Esophagus (tissue), 2 donors: ENCODE measurements at regions not wholly inside any gene's neighbourhood (a gene's known extent, or its start where the extent isn't known, plus 50 kb on each side); places are given as distances from the start of the nearest gene placed in this dataset.

Experiments
- H3K27ac ChIP-seq, 2 donors: one replicate each; pipeline ENCODE4 v1.5.1; 2013; ENCODE audit warnings: low read depth in 2 of 2, mild to moderate bottlenecking in 2 of 2, inconsistent platforms in 1 of 2, low read length in 1 of 2, moderate library complexity in 1 of 2
- H3K27me3 ChIP-seq, 2 donors: one replicate each; pipeline ENCODE4 v1.6.1; 2013; ENCODE audit warnings: low read length in 2 of 2, control low read depth in 1 of 2, mild to moderate bottlenecking in 1 of 2; ENCODE audit not compliant: insufficient read depth in 2 of 2, control insufficient read depth in 1 of 2
- H3K36me3 ChIP-seq, 2 donors: one replicate each; pipeline ENCODE4 v1.6.1; 2013; ENCODE audit warnings: low read length in 1 of 2; ENCODE audit not compliant: control insufficient read depth in 2 of 2, insufficient read depth in 2 of 2
- H3K4me1 ChIP-seq, 2 donors: one replicate each; pipeline ENCODE4 v1.6.1; 2013; ENCODE audit warnings: low read length in 1 of 2; ENCODE audit not compliant: control insufficient read depth in 2 of 2, insufficient read depth in 2 of 2
- H3K4me3 ChIP-seq, 2 donors: one replicate each; pipeline ENCODE4 v1.5.1; 2013; ENCODE audit warnings: low read length in 2 of 2, mild to moderate bottlenecking in 2 of 2, low read depth in 1 of 2, moderate library complexity in 1 of 2
- H3K9me3 ChIP-seq, 2 donors: one replicate each; pipeline ENCODE4 v1.6.1; 2013; ENCODE audit warnings: mild to moderate bottlenecking in 2 of 2, low read depth in 1 of 2, low read length in 1 of 2, moderate library complexity in 1 of 2; ENCODE audit not compliant: control insufficient read depth in 2 of 2, insufficient read depth in 1 of 2
- WGBS, 2 donors: extraction: QIAGEN DNeasy Blood & Tissue Kit; methylation state at CpG; one replicate each; pipeline ENCODE4 v1.1.7; 2013; 5-methylcytosine and 5-hydroxymethylcytosine counted together
- donor health status: healthy with polysubstance abuse.
- donor health status: Bipolar disorder and iron deficiency.

DNA sequence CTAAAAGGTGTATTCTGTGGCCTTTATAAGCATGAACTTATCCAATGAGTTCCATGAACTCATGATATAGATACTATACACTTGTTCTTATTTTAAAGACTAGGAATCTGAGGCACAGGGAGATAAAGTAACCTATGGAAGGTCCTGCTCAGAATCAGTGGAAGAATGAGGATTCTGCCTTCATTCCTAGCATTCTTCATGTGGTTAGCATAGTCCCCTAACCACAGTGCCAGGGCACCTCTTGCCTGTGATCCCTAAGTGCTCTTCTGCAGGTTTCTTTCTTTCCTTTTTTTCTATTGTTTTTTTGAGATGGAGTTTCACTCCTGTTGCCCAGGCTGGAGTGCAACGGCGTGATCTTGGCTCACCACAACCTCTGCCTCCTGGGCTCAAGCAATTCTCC lies 174.1 kb downstream of the C9orf152 start:
- Histone ChIP-seq H3K4me3 (no peak overlapping the region), H3K27me3 (no peaks in the 10 kb centered on the region), H3K4me1 (no peaks in the 10 kb centered on the region), H3K27ac (no peak overlapping the region), H3K9me3 (no peaks in the 10 kb centered on the region), H3K36me3 (no peaks in the 10 kb centered on the region)
- WGBS, 2 donors, result 78 to 89% methylated on average over 2 of the region's 2 CpGs

DNA sequence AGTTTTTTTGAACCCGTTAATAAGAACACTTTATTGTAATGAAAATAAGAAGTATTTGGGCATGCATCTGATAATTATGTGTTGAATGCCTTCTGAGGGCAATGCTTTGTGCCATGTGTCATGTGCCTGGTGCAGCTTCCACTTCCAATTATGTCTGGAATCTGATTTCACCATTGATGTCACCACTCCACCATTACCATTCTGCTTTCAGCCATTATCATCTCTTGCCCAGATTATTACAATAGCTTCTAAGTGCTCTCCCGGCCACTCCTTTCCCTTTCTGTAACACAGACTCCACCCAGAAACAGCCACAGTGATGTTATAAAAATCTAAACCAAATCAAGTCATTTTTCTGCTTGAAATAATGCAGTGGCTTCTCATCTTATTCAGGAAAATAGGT lies 171.7 kb downstream of the C9orf152 start:
- Histone ChIP-seq H3K36me3 (no peaks in the 10 kb centered on the region), H3K4me1 (no peaks in the 10 kb centered on the region), H3K27ac (no peak overlapping the region), H3K9me3 (no peaks in the 10 kb centered on the region), H3K4me3 (no peak overlapping the region), H3K27me3 (no peaks in the 10 kb centered on the region)
- WGBS, 2 donors, result 79 to 88% methylated on average over 2 of the region's 2 CpGs

DNA sequence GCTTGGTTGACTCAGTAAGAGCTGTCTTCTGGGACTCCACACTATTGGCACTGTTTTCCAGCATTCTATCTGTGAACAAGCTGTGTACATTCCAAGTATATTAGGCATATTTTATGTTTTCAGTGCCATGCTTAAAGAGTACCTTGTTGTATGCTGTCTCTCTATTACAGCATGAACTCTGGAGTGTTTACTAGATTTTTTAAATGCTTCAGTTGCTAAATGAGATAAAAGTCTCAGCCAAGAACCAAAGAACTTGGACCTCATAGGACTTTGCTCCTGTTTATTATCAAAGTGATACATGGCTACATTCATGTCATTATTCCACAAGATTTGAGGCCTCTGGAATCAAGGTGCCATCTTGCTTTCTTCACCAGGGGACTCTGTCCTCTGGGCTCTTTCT lies 167.2 kb downstream of the C9orf152 start:
- no peak overlapping the region for H3K27ac ChIP-seq

DNA sequence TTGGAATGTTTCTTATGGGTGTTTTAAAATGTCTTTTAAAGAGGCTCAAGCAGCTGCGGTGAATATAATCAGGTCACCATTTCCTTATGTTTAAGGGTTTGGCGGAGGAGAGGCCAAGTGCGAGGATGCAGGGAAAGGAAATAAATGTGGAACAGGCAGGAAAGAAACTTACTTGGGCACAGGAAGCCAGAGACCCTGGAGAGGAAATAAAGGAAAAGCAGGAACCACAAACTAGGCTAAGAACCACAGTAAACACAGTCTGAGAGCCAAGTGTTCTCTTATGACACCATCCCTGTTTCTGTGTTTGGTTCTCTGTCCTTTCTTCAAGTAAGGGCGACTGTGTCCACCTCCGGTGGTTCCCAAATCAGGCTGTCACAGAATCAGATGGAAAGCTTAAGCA lies 166.5 kb downstream of the C9orf152 start:
- 81 to 87% methylated on average over 5 of the region's 5 CpGs for WGBS, 2 donors
- Histone ChIP-seq H3K4me3 (no peak overlapping the region), H3K27ac (no peak overlapping the region)

More for the DNA sequence above, 167.2 kb downstream of the C9orf152 start:
- no peaks in the 10 kb centered on the region for H3K4me1 ChIP-seq
- no peaks in the 10 kb centered on the region for H3K9me3 ChIP-seq
- no peak overlapping the region for H3K4me3 ChIP-seq
- H3K36me3 ChIP-seq, result no peaks in the 10 kb centered on the region
- no peaks in the 10 kb centered on the region for H3K27me3 ChIP-seq

DNA sequence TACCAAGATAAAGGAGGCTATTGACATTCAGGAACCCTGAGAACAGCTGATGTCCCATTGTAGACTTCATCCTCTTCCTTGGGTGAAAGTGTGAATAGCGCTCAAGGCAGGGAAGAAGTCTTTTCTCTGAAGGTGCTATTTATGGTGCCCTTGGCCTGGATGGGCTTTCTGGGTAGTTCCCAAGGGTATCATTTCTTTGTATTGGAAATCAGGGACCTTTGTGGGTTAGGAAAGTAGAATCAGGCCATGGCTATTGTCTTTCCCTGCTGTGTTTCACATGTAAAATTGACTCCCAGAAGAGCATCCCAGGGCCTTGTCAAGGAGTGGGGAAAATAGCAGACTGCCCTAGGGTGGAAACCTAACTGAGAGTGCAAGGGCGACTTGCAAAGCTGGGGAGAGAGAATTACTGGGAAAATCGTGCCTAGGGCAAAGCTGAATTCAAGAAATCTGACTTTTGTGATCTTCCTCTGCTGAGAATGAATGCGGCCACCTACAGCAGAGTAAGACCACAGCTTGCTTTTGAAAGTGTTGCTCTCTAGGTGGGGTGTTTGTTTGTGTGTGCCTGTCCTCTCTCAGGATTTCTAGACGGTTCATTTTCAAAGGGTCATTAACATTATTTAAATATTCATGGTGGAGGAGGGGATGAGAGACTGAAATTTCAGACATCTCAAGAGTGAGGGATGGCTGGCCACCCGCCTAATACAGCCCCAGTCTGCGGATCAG lies 160.6 kb downstream of the C9orf152 start:
- 56 to 59% methylated on average over 7 of the region's 7 CpGs for WGBS, 2 donors
- Histone ChIP-seq H3K4me1 (peaks cover 0 to 3% of the 10 kb centered on the region in 2 donors), H3K27me3 (peaks cover 0 to 6% of the 10 kb centered on the region in 2 donors), H3K9me3 (peaks cover 0 to 2% of the 10 kb centered on the region in 2 donors), H3K27ac (no peak overlapping the region), H3K4me3 (no peak overlapping the region), H3K36me3 (no peaks in the 10 kb centered on the region)

More for the DNA sequence above, 166.5 kb downstream of the C9orf152 start:
- Histone ChIP-seq H3K4me1 (no peaks in the 10 kb centered on the region), H3K9me3 (no peaks in the 10 kb centered on the region), H3K36me3 (no peaks in the 10 kb centered on the region), H3K27me3 (no peaks in the 10 kb centered on the region)

DNA sequence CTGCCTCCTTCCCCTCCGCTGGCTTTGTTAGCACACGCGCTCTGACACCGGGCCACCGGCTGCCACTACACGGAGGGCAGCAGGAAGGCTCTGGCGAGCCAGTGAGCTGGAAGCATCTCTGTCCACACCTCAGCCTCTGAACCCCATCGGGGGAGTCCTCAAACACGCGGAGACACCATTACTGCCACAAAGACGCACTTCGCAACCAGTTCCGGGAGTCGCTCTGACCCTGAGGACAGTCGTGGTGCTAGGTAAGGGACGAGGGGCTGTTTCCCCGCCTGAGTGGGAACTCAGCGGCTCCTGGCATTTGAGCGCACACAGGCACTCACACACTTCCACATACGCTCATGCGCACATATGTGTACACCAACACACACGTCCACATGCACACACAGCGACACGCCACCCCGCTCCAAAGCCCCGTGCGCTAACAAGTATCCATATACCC lies 160.0 kb downstream of the C9orf152 start:
- WGBS, 2 donors, result 15 to 17% methylated on average over 27 of the region's 27 CpGs
- no peak overlapping the region for H3K27ac ChIP-seq

DNA sequence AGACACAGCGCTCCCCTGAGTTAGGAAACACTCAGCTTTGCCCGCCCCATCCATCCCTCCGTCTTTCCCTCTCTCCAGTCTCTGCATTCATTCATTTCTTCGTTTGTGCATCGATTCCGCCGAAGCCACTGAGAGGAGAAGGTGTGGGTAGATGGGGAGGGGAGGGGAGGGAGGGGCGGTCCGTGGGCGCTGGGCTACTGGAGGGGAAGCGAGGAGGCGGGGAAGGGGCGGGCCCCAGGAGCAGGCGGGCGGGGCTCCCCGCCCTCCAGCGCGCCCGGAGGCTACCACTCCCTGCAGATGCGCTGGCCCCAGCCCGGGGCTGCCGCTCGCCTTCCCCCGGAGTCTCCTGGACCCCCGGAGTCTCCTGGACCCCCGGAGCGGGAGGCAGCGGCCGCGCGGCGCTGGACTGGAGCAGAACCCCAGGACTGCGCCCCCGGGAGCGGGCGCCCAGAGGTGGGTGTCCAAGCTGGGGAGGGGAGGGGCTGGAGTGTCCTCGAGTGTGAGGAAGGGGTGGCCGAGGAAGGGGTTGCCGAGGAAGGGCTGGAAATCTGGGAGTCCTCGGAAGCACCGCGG lies 159.5 kb downstream of the C9orf152 start:
- WGBS, 2 donors, result 1% methylated on average over 40 to 42 of the region's 42 CpGs
- Histone ChIP-seq H3K27me3 (peaks cover 0 to 6% of the 10 kb centered on the region in 2 donors), H3K27ac (peak overlapping the region; percentile 27 to 69), H3K4me3 (peak overlapping the region; percentile 41 to 67), H3K9me3 (peaks cover 0 to 2% of the 10 kb centered on the region in 2 donors), H3K4me1 (peaks cover 0 to 3% of the 10 kb centered on the region in 2 donors), H3K36me3 (no peaks in the 10 kb centered on the region)

More for the DNA sequence above, 160.0 kb downstream of the C9orf152 start:
- peak overlapping the region; percentile 30 to 41 for H3K4me3 ChIP-seq
- H3K36me3 ChIP-seq, result no peaks in the 10 kb centered on the region
- H3K9me3 ChIP-seq, result peaks cover 0 to 2% of the 10 kb centered on the region in 2 donors
- H3K4me1 ChIP-seq, result peaks cover 0 to 3% of the 10 kb centered on the region in 2 donors
- H3K27me3 ChIP-seq, result peaks cover 0 to 6% of the 10 kb centered on the region in 2 donors

DNA sequence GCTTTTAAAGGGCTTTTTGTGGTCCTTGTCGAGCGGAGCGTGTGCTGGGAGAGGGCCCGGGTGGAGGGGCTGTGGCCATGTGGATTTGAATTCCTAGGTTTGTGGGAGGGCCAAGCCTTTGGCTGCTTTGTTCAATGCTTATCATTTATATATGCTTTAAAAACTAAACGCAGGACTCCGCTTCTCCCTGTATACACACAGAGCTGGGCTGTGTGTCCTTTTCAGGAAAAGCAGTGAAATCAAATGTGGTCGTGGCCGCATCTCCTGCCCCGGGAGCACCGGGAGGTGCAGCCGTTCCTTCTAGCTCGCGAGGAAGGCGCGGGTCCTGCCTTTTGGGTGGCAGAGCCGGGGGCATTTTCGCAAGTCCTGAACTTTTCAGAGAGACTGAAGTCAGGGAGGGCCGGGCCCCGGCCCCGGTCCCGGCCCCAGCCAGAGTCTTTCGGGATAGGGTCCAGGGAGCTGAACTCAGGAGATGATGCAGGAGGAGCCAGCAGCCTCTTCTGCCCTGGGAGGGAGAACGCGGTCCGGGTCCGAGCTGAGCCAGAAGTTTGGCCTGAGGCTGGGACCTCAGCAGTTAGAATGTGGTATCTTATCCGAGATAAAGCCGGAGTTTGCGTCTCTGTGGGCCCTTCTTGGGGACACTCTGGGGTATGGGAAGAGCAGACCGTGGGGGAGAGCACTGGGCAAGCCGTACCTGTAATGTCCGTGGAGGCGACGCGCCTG lies 158.8 kb downstream of the C9orf152 start:
- Histone ChIP-seq H3K4me3 (peak overlapping the region; percentile 41 to 67), H3K27ac (peak overlapping the region; percentile 43 to 71), H3K36me3 (no peaks in the 10 kb centered on the region), H3K9me3 (peaks cover 0 to 2% of the 10 kb centered on the region in 2 donors), H3K4me1 (peaks cover 0 to 3% of the 10 kb centered on the region in 2 donors), H3K27me3 (peaks cover 0 to 6% of the 10 kb centered on the region in 2 donors)
- WGBS, 2 donors, result 1 to 2% methylated on average over 35 of the region's 35 CpGs

DNA sequence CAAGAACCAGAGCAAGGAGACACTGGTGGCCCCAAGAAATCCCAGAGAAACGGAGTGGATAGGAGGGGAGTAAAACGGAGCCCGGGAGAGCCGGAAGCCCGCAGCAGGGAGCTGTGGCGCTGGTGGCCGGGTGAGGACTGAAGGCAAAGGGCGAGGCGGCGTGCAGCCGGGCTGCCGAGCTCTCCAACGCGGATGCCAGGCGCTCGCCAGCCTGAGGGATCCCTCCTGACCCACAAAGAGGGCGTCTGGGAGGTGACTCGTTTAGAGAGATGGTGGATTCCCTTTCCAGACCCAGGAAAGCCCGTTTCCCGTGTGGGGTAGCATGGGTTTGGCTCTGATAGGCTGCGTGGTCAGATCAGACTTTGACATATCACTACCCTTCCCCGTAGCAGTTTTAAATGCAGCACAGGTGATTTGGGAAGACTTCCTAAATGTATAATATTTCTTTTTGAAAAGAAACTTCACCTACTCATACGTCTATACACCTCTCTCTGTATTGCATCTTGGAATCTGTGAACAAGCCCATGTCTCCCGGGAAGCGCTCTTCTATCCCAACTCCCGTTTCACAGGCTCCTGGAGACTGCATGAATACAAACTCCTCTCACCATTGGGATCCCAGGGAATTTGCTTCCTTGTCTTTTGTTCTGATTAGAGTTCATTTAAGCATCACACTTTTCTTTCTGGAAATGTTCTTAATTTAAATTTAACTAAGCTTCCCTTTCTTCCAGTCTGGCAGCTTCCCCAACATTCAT lies 158.1 kb downstream of the C9orf152 start:
- H3K27ac ChIP-seq, result peak overlapping the region; percentile 34 to 71
- no peaks in the 10 kb centered on the region for H3K36me3 ChIP-seq
- 8 to 10% methylated on average over 26 of the region's 26 CpGs for WGBS, 2 donors
- peaks cover 0 to 3% of the 10 kb centered on the region in 2 donors for H3K4me1 ChIP-seq
- H3K27me3 ChIP-seq, result peaks cover 0 to 6% of the 10 kb centered on the region in 2 donors
- H3K4me3 ChIP-seq, result peak overlapping the region; percentile 41 to 67
- peaks cover 0 to 2% of the 10 kb centered on the region in 2 donors for H3K9me3 ChIP-seq
